ENCODE measurements at regions not wholly inside any gene's neighbourhood (a gene's known extent, or its start where the extent isn't known, plus 50 kb on each side); places are given as distances from the start of the nearest gene placed in this dataset.

- TF ChIP-seq POLR2AphosphoS5 (IDR thresholded peaks at IDR 0.05) (no peak), POLR2A (IDR thresholded peaks at IDR 0.05) (no peak), EP300 (IDR thresholded peaks at IDR 0.05) (no peak)
- TF ChIP-seq, protein P1, sequence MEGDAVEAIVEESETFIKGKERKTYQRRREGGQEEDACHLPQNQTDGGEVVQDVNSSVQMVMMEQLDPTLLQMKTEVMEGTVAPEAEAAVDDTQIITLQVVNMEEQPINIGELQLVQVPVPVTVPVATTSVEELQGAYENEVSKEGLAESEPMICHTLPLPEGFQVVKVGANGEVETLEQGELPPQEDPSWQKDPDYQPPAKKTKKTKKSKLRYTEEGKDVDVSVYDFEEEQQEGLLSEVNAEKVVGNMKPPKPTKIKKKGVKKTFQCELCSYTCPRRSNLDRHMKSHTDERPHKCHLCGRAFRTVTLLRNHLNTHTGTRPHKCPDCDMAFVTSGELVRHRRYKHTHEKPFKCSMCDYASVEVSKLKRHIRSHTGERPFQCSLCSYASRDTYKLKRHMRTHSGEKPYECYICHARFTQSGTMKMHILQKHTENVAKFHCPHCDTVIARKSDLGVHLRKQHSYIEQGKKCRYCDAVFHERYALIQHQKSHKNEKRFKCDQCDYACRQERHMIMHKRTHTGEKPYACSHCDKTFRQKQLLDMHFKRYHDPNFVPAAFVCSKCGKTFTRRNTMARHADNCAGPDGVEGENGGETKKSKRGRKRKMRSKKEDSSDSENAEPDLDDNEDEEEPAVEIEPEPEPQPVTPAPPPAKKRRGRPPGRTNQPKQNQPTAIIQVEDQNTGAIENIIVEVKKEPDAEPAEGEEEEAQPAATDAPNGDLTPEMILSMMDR (IDR thresholded peaks at IDR 0.05), result no peak
- WGBS, 5 donors, result 42 to 65% (median 56%) methylated on average over 3 of the region's 3 CpGs
- H3K4me3 ChIP-seq, result no peak overlapping the region
- no peaks in the 10 kb centered on the region for H3K9me3 ChIP-seq
- H3K27ac ChIP-seq, result no peak overlapping the region
- H3K36me3 ChIP-seq, result no peaks in the 10 kb centered on the region
- H3K27me3 ChIP-seq, result no peaks in the 10 kb centered on the region
- intact Hi-C loops (cut with DNase I; ENCODE audit: low total_unique reads), result no loop called here
- DNase-seq, result peak in 1 of 2 donors; percentile 52
- no peaks in the 10 kb centered on the region for H3K4me1 ChIP-seq
Observed at GRCh38 chr18:45119876-45120275, 439.2 kb downstream of the SETBP1 start.

DNA sequence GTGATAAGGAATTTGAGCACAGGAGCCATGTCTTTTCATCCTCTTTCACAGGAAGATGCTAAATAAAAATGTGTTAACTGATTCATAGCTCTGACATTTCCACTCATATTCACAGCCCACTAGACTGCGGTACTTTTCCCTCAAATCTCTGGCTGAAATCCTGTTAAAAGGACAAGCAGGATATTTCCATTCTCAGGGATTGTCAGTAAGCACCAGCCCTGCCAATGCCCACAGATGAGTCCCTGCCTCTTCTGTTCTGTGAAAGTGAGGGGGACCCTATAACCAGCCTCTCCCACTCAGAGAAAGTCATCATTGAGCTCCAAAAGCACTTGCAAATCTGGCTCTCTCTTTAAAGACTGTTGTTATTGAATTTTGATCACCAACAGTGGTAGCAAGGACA lies 440.5 kb downstream of the SETBP1 start:
- no peak overlapping the region for H3K27ac ChIP-seq
- intact Hi-C loops (cut with DNase I; ENCODE audit: low total_unique reads), result no loop called here
- WGBS, 5 donors, result 94 to 100% (median 95%) methylated on average over 1 of the region's 1 CpG

DNA sequence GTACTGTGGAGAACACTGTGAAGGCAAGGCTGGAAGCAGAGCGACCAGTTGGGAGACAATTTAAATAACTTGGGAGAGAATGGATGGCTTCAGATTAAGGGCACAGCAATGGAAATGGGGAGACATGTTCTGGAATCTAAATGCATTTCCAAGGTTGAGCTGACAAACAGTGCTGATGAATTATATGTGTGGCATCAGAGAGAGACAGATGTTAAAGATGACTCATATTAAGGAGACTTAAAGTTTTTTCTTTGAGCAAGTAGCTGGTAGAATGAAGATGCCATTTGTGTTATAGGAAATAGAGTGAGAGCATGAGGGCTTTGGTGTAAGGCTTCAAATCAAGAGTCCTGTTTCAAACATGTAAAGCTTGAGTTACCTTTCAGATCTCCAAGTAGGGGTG lies 441.8 kb downstream of the SETBP1 start:
- Histone ChIP-seq H3K4me3 (no peak overlapping the region), H3K4me1 (no peaks in the 10 kb centered on the region), H3K27ac (no peak overlapping the region), H3K27me3 (no peaks in the 10 kb centered on the region), H3K9me3 (no peaks in the 10 kb centered on the region), H3K36me3 (no peaks in the 10 kb centered on the region)
- WGBS, 5 donors, result 85 to 95% (median 92%) methylated on average over 1 of the region's 1 CpG
- intact Hi-C loops (cut with DNase I; ENCODE audit: low total_unique reads), result no loop called here
- TF ChIP-seq EP300 (IDR thresholded peaks at IDR 0.05) (no peak), POLR2A (IDR thresholded peaks at IDR 0.05) (no peak), POLR2AphosphoS5 (IDR thresholded peaks at IDR 0.05) (no peak)
- TF ChIP-seq, protein P1 (IDR thresholded peaks at IDR 0.05), result no peak
- DNase-seq, result no peak

More for the DNA sequence above, 440.5 kb downstream of the SETBP1 start:
- no peaks in the 10 kb centered on the region for H3K9me3 ChIP-seq
- no peak for DNase-seq
- TF ChIP-seq POLR2A (IDR thresholded peaks at IDR 0.05), result no peak
- no peak for TF ChIP-seq POLR2AphosphoS5 (IDR thresholded peaks at IDR 0.05)
- TF ChIP-seq EP300 (IDR thresholded peaks at IDR 0.05), result no peak
- TF ChIP-seq, protein P1 (IDR thresholded peaks at IDR 0.05), result no peak
- H3K27me3 ChIP-seq, result no peaks in the 10 kb centered on the region
- H3K4me3 ChIP-seq, result no peak overlapping the region
- no peaks in the 10 kb centered on the region for H3K36me3 ChIP-seq
- H3K4me1 ChIP-seq, result no peaks in the 10 kb centered on the region

DNA sequence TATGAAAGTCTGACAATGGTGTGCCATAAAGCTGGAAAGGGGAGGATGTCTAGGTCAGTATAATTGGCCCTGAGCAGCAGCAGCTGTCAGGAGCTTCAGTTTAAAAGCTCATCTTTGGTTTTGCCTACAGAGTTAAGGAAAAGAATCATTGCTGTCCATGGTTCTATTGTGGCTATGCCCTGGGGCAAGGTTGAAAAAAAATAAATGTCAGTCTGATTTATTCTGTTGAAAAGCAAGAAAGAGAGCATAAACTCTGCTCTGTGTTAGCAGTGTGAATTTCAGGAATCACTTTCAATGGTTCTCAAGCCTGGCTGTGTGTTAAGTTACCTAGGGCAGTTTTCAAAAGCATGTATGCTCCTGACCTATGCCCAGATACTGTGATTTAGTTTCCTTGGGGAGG lies 446.7 kb downstream of the SETBP1 start:
- no peak for TF ChIP-seq POLR2AphosphoS5 (IDR thresholded peaks at IDR 0.05)
- no peak for TF ChIP-seq POLR2A (IDR thresholded peaks at IDR 0.05)
- TF ChIP-seq, protein P1 (IDR thresholded peaks at IDR 0.05), result no peak
- TF ChIP-seq EP300 (IDR thresholded peaks at IDR 0.05), result no peak
- Histone ChIP-seq H3K9me3 (no peaks in the 10 kb centered on the region), H3K36me3 (no peaks in the 10 kb centered on the region), H3K27me3 (no peaks in the 10 kb centered on the region), H3K4me3 (no peak overlapping the region), H3K27ac (no peak overlapping the region), H3K4me1 (no peaks in the 10 kb centered on the region)
- DNase-seq, result no peak
- intact Hi-C loops (cut with DNase I; ENCODE audit: low total_unique reads), result no loop called here

Data from stomach (tissue), 8 donors.